IPS-20b (cell line): ENCODE measurements at regions not wholly inside any gene's neighbourhood (a gene's known extent, or its start where the extent isn't known, plus 50 kb on each side); places are given as distances from the start of the nearest gene placed in this dataset.

Experiments used
- H3K27ac ChIP-seq: one replicate; pipeline ENCODE4 v1.5.1; 2013; ENCODE audit warnings: low read length
- H3K27me3 ChIP-seq: 2 replicates; pipeline ENCODE4 v1.6.1; 2013; ENCODE audit warnings: mild to moderate bottlenecking, low read length, inconsistent platforms; ENCODE audit not compliant: insufficient read depth
- H3K36me3 ChIP-seq: 2 replicates; pipeline ENCODE4 v1.6.1; 2013; ENCODE audit warnings: low read depth, mild to moderate bottlenecking, inconsistent platforms, low read length, moderate library complexity; ENCODE audit not compliant: insufficient read depth
- H3K4me1 ChIP-seq: 2 replicates; pipeline ENCODE4 v1.6.1; 2013; ENCODE audit warnings: mild to moderate bottlenecking, control low read depth, inconsistent platforms, low read length, moderate library complexity; ENCODE audit not compliant: insufficient read depth
- H3K4me3 ChIP-seq: 2 replicates; pipeline ENCODE4 v1.5.1; 2013; ENCODE audit warnings: mild to moderate bottlenecking, low read length, inconsistent platforms
- H3K9ac ChIP-seq: 2 replicates; pipeline ENCODE4 v1.6.1; 2013; ENCODE audit warnings: low read depth, mild to moderate bottlenecking, inconsistent platforms, low read length, moderate library complexity
- H3K9me3 ChIP-seq: 2 replicates; pipeline ENCODE4 v1.6.1; 2013; ENCODE audit warnings: mild to moderate bottlenecking, low read depth, low read length, inconsistent platforms; ENCODE audit not compliant: insufficient read depth

- H3K27me3 ChIP-seq, result no peaks in the 10 kb centered on the region
- no peak overlapping the region for H3K27ac ChIP-seq
- H3K9ac ChIP-seq, result no peak overlapping the region
- H3K36me3 ChIP-seq, result no peaks in the 10 kb centered on the region
- H3K4me3 ChIP-seq, result no peak overlapping the region
- H3K4me1 ChIP-seq, result no peaks in the 10 kb centered on the region
- H3K9me3 ChIP-seq, result peaks cover 6% of the 10 kb centered on the region; the same call in 1 of the 2 replicates
These were observed 652.7 kb downstream of the DCDC2C start for GRCh38 chr2:4356109-4356508.

- Histone ChIP-seq H3K4me3 (no peak overlapping the region), H3K27ac (no peak overlapping the region), H3K4me1 (no peaks in the 10 kb centered on the region), H3K9me3 (peaks cover 6% of the 10 kb centered on the region; the same call in 1 of the 2 replicates), H3K36me3 (no peaks in the 10 kb centered on the region), H3K27me3 (no peaks in the 10 kb centered on the region), H3K9ac (no peak overlapping the region)
These were observed 653.2 kb downstream of the DCDC2C start for GRCh38 chr2:4356541-4356940.

GRCh38 chr2:4357121-4357520, 653.7 kb downstream of the DCDC2C start:
- Histone ChIP-seq H3K36me3 (no peaks in the 10 kb centered on the region), H3K27me3 (no peaks in the 10 kb centered on the region), H3K9me3 (peaks cover 6% of the 10 kb centered on the region; the same call in 1 of the 2 replicates), H3K27ac (no peak overlapping the region), H3K9ac (no peak overlapping the region), H3K4me3 (no peak overlapping the region), H3K4me1 (no peaks in the 10 kb centered on the region)

GRCh38 chr2:4358837-4359236, 655.5 kb downstream of the DCDC2C start:
- Histone ChIP-seq H3K9ac (no peak overlapping the region), H3K9me3 (peaks cover 6% of the 10 kb centered on the region; the same call in 1 of the 2 replicates), H3K4me3 (no peak overlapping the region), H3K4me1 (no peaks in the 10 kb centered on the region), H3K27ac (no peak overlapping the region), H3K36me3 (no peaks in the 10 kb centered on the region), H3K27me3 (no peaks in the 10 kb centered on the region)

- H3K36me3 ChIP-seq, result no peaks in the 10 kb centered on the region
- H3K9me3 ChIP-seq, result peaks cover 4% of the 10 kb centered on the region
- no peak overlapping the region for H3K9ac ChIP-seq
- H3K4me3 ChIP-seq, result no peak overlapping the region
- no peaks in the 10 kb centered on the region for H3K27me3 ChIP-seq
- no peak overlapping the region for H3K27ac ChIP-seq
- H3K4me1 ChIP-seq, result no peaks in the 10 kb centered on the region
These were observed 665.5 kb downstream of the DCDC2C start for GRCh38 chr2:4368907-4369306.

GRCh38 chr2:4369826-4370419, 666.5 kb downstream of the DCDC2C start:
- no peak overlapping the region for H3K27ac ChIP-seq
- H3K36me3 ChIP-seq, result no peaks in the 10 kb centered on the region

GRCh38 chr2:4370422-4371090, 667.2 kb downstream of the DCDC2C start:
- H3K9me3 ChIP-seq, result peaks cover 9% of the 10 kb centered on the region
- no peaks in the 10 kb centered on the region for H3K36me3 ChIP-seq
- no peaks in the 10 kb centered on the region for H3K27me3 ChIP-seq
- H3K9ac ChIP-seq, result no peak overlapping the region
- H3K27ac ChIP-seq, result no peak overlapping the region
- H3K4me3 ChIP-seq, result no peak overlapping the region
- no peaks in the 10 kb centered on the region for H3K4me1 ChIP-seq

More at GRCh38 chr2:4369826-4370419, 666.5 kb downstream of the DCDC2C start:
- Histone ChIP-seq H3K4me1 (no peaks in the 10 kb centered on the region), H3K9ac (no peak overlapping the region), H3K27me3 (no peaks in the 10 kb centered on the region), H3K9me3 (peaks cover 6% of the 10 kb centered on the region), H3K4me3 (no peak overlapping the region)

GRCh38 chr2:4381049-4381448, 677.7 kb downstream of the DCDC2C start:
- H3K36me3 ChIP-seq, result no peaks in the 10 kb centered on the region
- peaks cover 4% of the 10 kb centered on the region for H3K9me3 ChIP-seq
- H3K4me1 ChIP-seq, result peaks cover 15% of the 10 kb centered on the region; the same call in 1 of the 2 replicates
- peak overlapping the region; percentile 4; the same call in 1 of the 2 replicates for H3K4me3 ChIP-seq
- peak overlapping the region; percentile 64 for H3K27ac ChIP-seq
- no peaks in the 10 kb centered on the region for H3K27me3 ChIP-seq
- H3K9ac ChIP-seq, result peak overlapping the region; percentile 44; the same call in 1 of the 2 replicates

- H3K27ac ChIP-seq, result peak overlapping the region; percentile 72
- H3K9me3 ChIP-seq, result peaks cover 4% of the 10 kb centered on the region
- no peaks in the 10 kb centered on the region for H3K36me3 ChIP-seq
- H3K4me3 ChIP-seq, result no peak overlapping the region
- no peaks in the 10 kb centered on the region for H3K27me3 ChIP-seq
- H3K9ac ChIP-seq, result peak overlapping the region; percentile 31; the same call in 1 of the 2 replicates
- H3K4me1 ChIP-seq, result peaks cover 15% of the 10 kb centered on the region; the same call in 1 of the 2 replicates
These were observed 678.4 kb downstream of the DCDC2C start for GRCh38 chr2:4381773-4382172.

GRCh38 chr2:4391013-4391412, 687.6 kb downstream of the DCDC2C start:
- Histone ChIP-seq H3K4me3 (no peak overlapping the region), H3K9ac (0 out of 2 replicates have a peak overlapping the region, but pooled peaks have one; percentile 35), H3K36me3 (no peaks in the 10 kb centered on the region), H3K9me3 (peaks cover 22% of the 10 kb centered on the region), H3K27me3 (no peaks in the 10 kb centered on the region), H3K27ac (no peak overlapping the region), H3K4me1 (peaks cover 11% of the 10 kb centered on the region; the same call in 1 of the 2 replicates)

- Histone ChIP-seq H3K9me3 (peaks cover 11% of the 10 kb centered on the region; the same call in 1 of the 2 replicates), H3K4me3 (no peak overlapping the region), H3K4me1 (no peaks in the 10 kb centered on the region), H3K9ac (no peak overlapping the region), H3K27me3 (no peaks in the 10 kb centered on the region), H3K36me3 (no peaks in the 10 kb centered on the region), H3K27ac (no peak overlapping the region)
These were observed 701.0 kb downstream of the DCDC2C start for GRCh38 chr2:4404363-4404762.

- H3K9me3 ChIP-seq, result no peaks in the 10 kb centered on the region
These were observed 704.9 kb downstream of the DCDC2C start for GRCh38 chr2:4408321-4408720.

More at GRCh38 chr2:4408321-4408720, 704.9 kb downstream of the DCDC2C start:
- H3K27ac ChIP-seq, result no peak overlapping the region
- no peaks in the 10 kb centered on the region for H3K4me1 ChIP-seq
- no peaks in the 10 kb centered on the region for H3K36me3 ChIP-seq
- H3K27me3 ChIP-seq, result no peaks in the 10 kb centered on the region
- no peak overlapping the region for H3K4me3 ChIP-seq
- no peak overlapping the region for H3K9ac ChIP-seq
